HG02885 (cell line): ENCODE measurements at regions not wholly inside any gene's neighbourhood (a gene's known extent, or its start where the extent isn't known, plus 50 kb on each side); places are given as distances from the start of the nearest gene placed in this dataset.

ENCODE experiments used
- ATAC-seq: cut with Tn5 transposase; IDR thresholded peaks from one replicate; pipeline ENCODE4 v1.9.1; 2021; ENCODE audit warnings: mild to moderate bottlenecking; ENCODE audit not compliant: unreplicated experiment, poor library complexity

- no peak for ATAC-seq
Measured at GRCh38 chr4:157576671-157577217, 356.2 kb downstream of the GRIA2 start.

- ATAC-seq: no peak
Measured at GRCh38 chr4:157575339-157575738, 354.8 kb downstream of the GRIA2 start.

- no peak for ATAC-seq
Measured at GRCh38 chr4:157574606-157575005, 354.1 kb downstream of the GRIA2 start.

- no peak for ATAC-seq
Measured at GRCh38 chr4:157572951-157573350, 352.4 kb downstream of the GRIA2 start.

GRCh38 chr4:157572284-157572683 lies 351.8 kb downstream of the GRIA2 start:
- ATAC-seq: no peak

GRCh38 chr4:157564771-157565170 lies 344.2 kb downstream of the GRIA2 start:
- ATAC-seq: no peak

GRCh38 chr4:157564218-157564617 lies 343.7 kb downstream of the GRIA2 start:
- no peak for ATAC-seq

- ATAC-seq: no peak
Measured at GRCh38 chr4:157558016-157558415, 337.5 kb downstream of the GRIA2 start.

GRCh38 chr4:157550028-157550427 lies 329.5 kb downstream of the GRIA2 start:
- no peak for ATAC-seq

- ATAC-seq: no peak
Measured at GRCh38 chr4:157527954-157528353, 307.4 kb downstream of the GRIA2 start.

GRCh38 chr4:157521906-157522305 lies 301.4 kb downstream of the GRIA2 start:
- ATAC-seq: no peak

GRCh38 chr4:157514711-157515110 lies 294.2 kb downstream of the GRIA2 start:
- no peak for ATAC-seq

- no peak for ATAC-seq
Measured at GRCh38 chr4:157509341-157509740, 288.8 kb downstream of the GRIA2 start.

- ATAC-seq: no peak
Measured at GRCh38 chr4:157502656-157503055, 282.1 kb downstream of the GRIA2 start.

- no peak for ATAC-seq
Measured at GRCh38 chr4:157459785-157460184, 239.3 kb downstream of the GRIA2 start.

- ATAC-seq: no peak
Measured at GRCh38 chr4:157447195-157447594, 226.7 kb downstream of the GRIA2 start.

GRCh38 chr4:157444014-157444413 lies 223.5 kb downstream of the GRIA2 start:
- ATAC-seq: no peak

GRCh38 chr4:157443537-157443936 lies 223.0 kb downstream of the GRIA2 start:
- ATAC-seq: no peak

GRCh38 chr4:157425897-157426296 lies 205.4 kb downstream of the GRIA2 start:
- ATAC-seq: no peak

GRCh38 chr4:157423526-157424020 lies 203.0 kb downstream of the GRIA2 start:
- no peak for ATAC-seq

- no peak for ATAC-seq
Measured at GRCh38 chr4:157421365-157421764, 200.8 kb downstream of the GRIA2 start.
